Caco-2 (cell line): ENCODE measurements at regions not wholly inside any gene's neighbourhood (a gene's known extent, or its start where the extent isn't known, plus 50 kb on each side); places are given as distances from the start of the nearest gene placed in this dataset.
"Not testable (repeated sequence)": the region's sequence is repeated elsewhere in the genome, so short reads cannot be mapped to it uniquely, and the experiment has no call there.

ENCODE experiments used
- BruUV-seq: library from RNA; stranded (reverse); fragments of 400-500 nt; replicated peaks from 2 replicates; lab custom pipeline; 2021; lab: Mats Ljungman, UMichigan
- CTCF ChIA-PET: fragments of 300-600 bp; sonication (Branson Sonifier 250); formaldehyde crosslinking; loops from one replicate; lab custom pipeline; 2022; ENCODE audit warnings: antibody characterized with exemption; lab: Charles Lee
- POLR2A ChIA-PET: fragments of 300-600 bp; sonication (Branson Sonifier 250); formaldehyde crosslinking; loops from one replicate; lab custom pipeline; 2022; ENCODE audit warnings: antibody characterized with exemption; lab: Charles Lee
- DNase-seq, 2 experiments: peaks; one replicate each; pipeline versions ENCODE4 v3.0.0 to v3.0.0-alpha.2; 2020 to 2022
- H3K27me3 ChIP-seq: replicated peaks from 2 replicates; pipeline ENCODE4 v1.6.0; 2011; ENCODE audit warnings: low read length; ENCODE audit not compliant: control insufficient read depth, insufficient read depth
- H3K36me3 ChIP-seq: 2 replicates; pipeline ENCODE4 v1.5.1; 2011; ENCODE audit warnings: low read length; ENCODE audit not compliant: control insufficient read depth, insufficient read depth
- H3K4me1 ChIP-seq: fragments of 250-450 bp; sonication (Bioruptor Pico); 2 replicates; pipeline ENCODE4 v1.5.1; 2020; ENCODE audit warnings: mild to moderate bottlenecking
- H3K4me3 ChIP-seq: 2 replicates; pipeline ENCODE4 v1.5.1; 2011; ENCODE audit warnings: low read depth, mild to moderate bottlenecking, control low read depth, low read length
- H3K9me3 ChIP-seq: fragments of 250-450 bp; sonication (Bioruptor Pico); 2 replicates; pipeline ENCODE4 v1.5.1; 2020; ENCODE audit warnings: mild to moderate bottlenecking, moderate library complexity
- H3K27ac Mint-ChIP-seq: one replicate; pipeline ENCODE4 v1.8.0; 2022; ENCODE audit warnings: mixed read lengths; ENCODE audit not compliant: unreplicated experiment
- H3K27me3 Mint-ChIP-seq: one replicate; pipeline ENCODE4 v1.8.0; 2022; ENCODE audit warnings: mixed read lengths; ENCODE audit not compliant: insufficient read depth, unreplicated experiment
- H3K36me3 Mint-ChIP-seq: one replicate; pipeline ENCODE4 v1.8.0; 2022; ENCODE audit warnings: mild to moderate bottlenecking, mixed read lengths; ENCODE audit not compliant: insufficient read depth, unreplicated experiment
- H3K4me1 Mint-ChIP-seq: one replicate; pipeline ENCODE4 v1.8.0; 2022; ENCODE audit warnings: low read depth, mixed read lengths; ENCODE audit not compliant: unreplicated experiment
- H3K4me3 Mint-ChIP-seq: one replicate; pipeline ENCODE4 v1.8.0; 2022; ENCODE audit warnings: mild to moderate bottlenecking, moderate library complexity, mixed read lengths; ENCODE audit not compliant: unreplicated experiment
- H3K9me3 Mint-ChIP-seq: one replicate; pipeline ENCODE4 v1.8.0; 2022; ENCODE audit warnings: mixed read lengths; ENCODE audit not compliant: unreplicated experiment
- CTCF ChIP-seq, 2 experiments: fragments of 200-600 bp in 1 of 2; IDR thresholded peaks; 1 replicate in 1 of 2; 2 replicates in 1 of 2; pipeline versions ENCODE4 v1.5.1 to v1.8.0; 2011 to 2022; ENCODE audit warnings: antibody characterized with exemption in 1 of 2, control low read depth in 1 of 2, inconsistent platforms in 1 of 2, low read depth in 1 of 2, low read length in 1 of 2, mild to moderate bottlenecking in 1 of 2, moderate library complexity in 1 of 2; ENCODE audit not compliant: insufficient read depth in 1 of 2, severe bottlenecking in 1 of 2, unreplicated experiment in 1 of 2
- intact Hi-C: fragments of 100-400 bp; cut with micrococcal nuclease; formaldehyde crosslinking; loops from one replicate; pipeline ENCODE4 v1.10.0; 2022; ENCODE audit not compliant: unreplicated experiment

GRCh38 chr18:14321217-14321616 is 189.0 kb upstream of the ZNF519 start:
- POLR2A ChIA-PET, H3K9me3 Mint-ChIP-seq, H3K27me3 ChIP-seq, H3K27ac Mint-ChIP-seq, H3K4me3 ChIP-seq, DNase-seq, H3K4me3 Mint-ChIP-seq, CTCF ChIA-PET, H3K4me1 ChIP-seq, H3K9me3 ChIP-seq, H3K36me3 ChIP-seq, H3K27me3 Mint-ChIP-seq, H3K36me3 Mint-ChIP-seq, intact Hi-C loops, H3K4me1 Mint-ChIP-seq, BruUV-seq: not testable (repeated sequence)

- POLR2A ChIA-PET, intact Hi-C loops, H3K27me3 ChIP-seq, H3K9me3 ChIP-seq, H3K36me3 ChIP-seq, BruUV-seq, DNase-seq, H3K36me3 Mint-ChIP-seq, H3K27me3 Mint-ChIP-seq, CTCF ChIA-PET, H3K27ac Mint-ChIP-seq, H3K4me3 ChIP-seq, H3K4me3 Mint-ChIP-seq, H3K4me1 ChIP-seq, H3K4me1 Mint-ChIP-seq, H3K9me3 Mint-ChIP-seq: not testable (repeated sequence)
Observed at GRCh38 chr18:14301255-14301654, 169.0 kb upstream of the ZNF519 start.

- H3K27me3 Mint-ChIP-seq, BruUV-seq, DNase-seq, POLR2A ChIA-PET, H3K4me3 Mint-ChIP-seq, H3K36me3 ChIP-seq, H3K9me3 Mint-ChIP-seq, H3K27ac Mint-ChIP-seq, H3K36me3 Mint-ChIP-seq, CTCF ChIA-PET, H3K4me1 ChIP-seq, H3K27me3 ChIP-seq, intact Hi-C loops, H3K4me3 ChIP-seq, H3K4me1 Mint-ChIP-seq, H3K9me3 ChIP-seq: not testable (repeated sequence)
Observed at GRCh38 chr18:14295081-14295480, 162.8 kb upstream of the ZNF519 start.

GRCh38 chr18:14285053-14285452 is 152.8 kb upstream of the ZNF519 start:
- ChIA-PET POLR2A (no interaction called here), CTCF (no interaction called here)
- Histone ChIP-seq H3K27me3 (no peaks in the 10 kb centered on the region), H3K36me3 (no peaks in the 10 kb centered on the region), H3K4me3 (no peak overlapping the region), H3K9me3 (no peaks in the 10 kb centered on the region), H3K4me1 (no peaks in the 10 kb centered on the region)
- no peaks in the 10 kb centered on the region for H3K27me3 Mint-ChIP-seq
- H3K9me3 Mint-ChIP-seq, result no peaks in the 10 kb centered on the region
- DNase-seq, result no peak
- no peak overlapping the region for H3K27ac Mint-ChIP-seq
- intact Hi-C loops, result no loop called here
- no peaks in the 10 kb centered on the region for H3K4me1 Mint-ChIP-seq
- H3K4me3 Mint-ChIP-seq, result no peak overlapping the region
- BruUV-seq, result no TSS peak
- TF ChIP-seq CTCF (IDR thresholded peaks at IDR 0.05; ENCODE audit: insufficient read depth in 1 of 2, low read depth in 1 of 2, low read length in 1 of 2, severe bottlenecking in 1 of 2, unreplicated experiment in 1 of 2), result no peak
- no peaks in the 10 kb centered on the region for H3K36me3 Mint-ChIP-seq

GRCh38 chr18:14275391-14275790 is 143.2 kb upstream of the ZNF519 start:
- H3K4me3 ChIP-seq, BruUV-seq, H3K9me3 Mint-ChIP-seq, H3K27me3 Mint-ChIP-seq, POLR2A ChIA-PET, H3K4me3 Mint-ChIP-seq, CTCF ChIA-PET, H3K4me1 ChIP-seq, DNase-seq, H3K27me3 ChIP-seq, H3K27ac Mint-ChIP-seq, H3K9me3 ChIP-seq, H3K36me3 ChIP-seq, intact Hi-C loops, H3K36me3 Mint-ChIP-seq: not testable (repeated sequence)
- peaks cover 12% of the 10 kb centered on the region for H3K4me1 Mint-ChIP-seq

GRCh38 chr18:14265637-14266410 is 133.6 kb upstream of the ZNF519 start:
- H3K4me1 ChIP-seq, H3K27me3 Mint-ChIP-seq, H3K4me3 ChIP-seq, H3K36me3 ChIP-seq, BruUV-seq, H3K27me3 ChIP-seq, H3K4me3 Mint-ChIP-seq, DNase-seq, H3K9me3 Mint-ChIP-seq, POLR2A ChIA-PET, CTCF ChIA-PET, intact Hi-C loops, H3K4me1 Mint-ChIP-seq, H3K9me3 ChIP-seq, H3K27ac Mint-ChIP-seq, H3K36me3 Mint-ChIP-seq: not testable (repeated sequence)
